Endothelial cell of umbilical vein (primary cell): ENCODE measurements at regions not wholly inside any gene's neighbourhood (a gene's known extent, or its start where the extent isn't known, plus 50 kb on each side); places are given as distances from the start of the nearest gene placed in this dataset.

ENCODE experiments used
- BruUV-seq: library from RNA; stranded (reverse); fragments of 400-500 nt; replicated peaks from 2 replicates; lab custom pipeline; 2021; lab: Mats Ljungman, UMichigan
- CTCF ChIA-PET: fragments of 300-600, 350-600 bp; sonication (Branson Sonifier 250); formaldehyde crosslinking; loops from one replicate; lab custom pipeline; 2021; ENCODE audit warnings: antibody characterized with exemption, inconsistent platforms; lab: Charles Lee
- POLR2A ChIA-PET: fragments of 300-600, 350-600 bp; sonication (Branson Sonifier 250); formaldehyde crosslinking; loops from one replicate; lab custom pipeline; 2021; ENCODE audit warnings: antibody characterized with exemption, inconsistent platforms; lab: Charles Lee
- DNase-seq: peaks from one replicate; pipeline ENCODE4 v3.0.0-alpha.2; 2011; ENCODE audit warnings: low read depth, low spot score
- FAIRE-seq: peaks from 2 replicates; lab custom pipeline; 2011; peaks lifted over from hg19 to GRCh38; lab: Jason Lieb, UNC
- H2AFZ ChIP-seq: 2 replicates; pipeline ENCODE4 v1.6.0; 2012; ENCODE audit warnings: low read depth, low read length, control low read depth, inconsistent platforms
- H3K27ac ChIP-seq: 2 replicates; pipeline ENCODE4 v1.5.1; 2011; ENCODE audit warnings: low read depth, mild to moderate bottlenecking, control low read depth, low read length, moderate library complexity; ENCODE audit not compliant: insufficient read depth
- H3K27me3 ChIP-seq, 2 experiments: 2 replicates each; pipeline versions ENCODE4 v1.6.0 to v1.6.1; 2011; ENCODE audit warnings: low read length in 2 of 2, mixed read lengths in 1 of 2; ENCODE audit not compliant: control insufficient read depth in 2 of 2, insufficient read depth in 2 of 2
- H3K36me3 ChIP-seq, 2 experiments: 2 replicates in 1 of 2; 3 replicates in 1 of 2; pipeline ENCODE4 v1.5.1; 2011; ENCODE audit warnings: low read length in 2 of 2, mild to moderate bottlenecking in 1 of 2, moderate library complexity in 1 of 2; ENCODE audit not compliant: control insufficient read depth in 2 of 2, insufficient read depth in 2 of 2; ENCODE audit errors: extremely low read depth in 1 of 2
- H3K4me1 ChIP-seq: 3 replicates; pipeline ENCODE4 v1.5.1; 2011; ENCODE audit warnings: mild to moderate bottlenecking, low read length; ENCODE audit not compliant: control insufficient read depth, insufficient read depth; ENCODE audit errors: extremely low read depth
- H3K4me2 ChIP-seq: 2 replicates; pipeline ENCODE4 v1.6.1; 2011; ENCODE audit warnings: low read length, control low read depth, mixed read lengths; ENCODE audit not compliant: insufficient read depth
- H3K4me3 ChIP-seq, 3 experiments: fragments of 200-600 bp in 1 of 3; sonication (generic), shearing (Covaris generic) in 1 of 3; replicated peaks in 1 of 3; 2 replicates each; pipeline ENCODE4 v1.5.1; 2011 to 2016; ENCODE audit warnings: control low read depth in 3 of 3, low read length in 3 of 3, mild to moderate bottlenecking in 2 of 3, inconsistent platforms in 1 of 3, low read depth in 1 of 3, moderate library complexity in 1 of 3; ENCODE audit not compliant: insufficient read depth in 1 of 3
- H3K79me2 ChIP-seq: 2 replicates; pipeline ENCODE4 v1.6.0; 2012; ENCODE audit warnings: low read length, inconsistent platforms; ENCODE audit not compliant: control insufficient read depth, insufficient read depth
- H3K9ac ChIP-seq: replicated peaks from 2 replicates; pipeline ENCODE3; 2011; ENCODE audit warnings: low read length, control low read depth; ENCODE audit not compliant: insufficient read depth; ENCODE audit errors: extremely low read depth
- H3K9me1 ChIP-seq: replicated peaks from 3 replicates; pipeline ENCODE4 v1.6.0; 2011; ENCODE audit warnings: mild to moderate bottlenecking, low read length; ENCODE audit not compliant: control insufficient read depth, insufficient read depth; ENCODE audit errors: extremely low read depth
- H3K9me3 ChIP-seq: replicated peaks from 2 replicates; pipeline ENCODE4 v1.5.1; 2012; ENCODE audit warnings: low read length, inconsistent platforms; ENCODE audit not compliant: control insufficient read depth, insufficient read depth
- H4K20me1 ChIP-seq: replicated peaks from 2 replicates; pipeline ENCODE3; 2011; ENCODE audit warnings: mild to moderate bottlenecking, low read length; ENCODE audit not compliant: control insufficient read depth, insufficient read depth; ENCODE audit errors: extremely low read depth
- CTCF ChIP-seq, 2 donors: IDR thresholded peaks; 1 replicate in 1 of 2; 2 replicates in 1 of 2; pipeline ENCODE4 v1.5.1; 2011; ENCODE audit warnings: low read length in 2 of 2, mild to moderate bottlenecking in 2 of 2, moderate library complexity in 2 of 2, control low read depth in 1 of 2, inconsistent platforms in 1 of 2, low read depth in 1 of 2; ENCODE audit not compliant: insufficient read depth in 1 of 2; ENCODE audit errors: extremely low read depth in 1 of 2
- EZH2 ChIP-seq: IDR thresholded peaks from 2 replicates; pipeline ENCODE4 v1.6.1; 2012; ENCODE audit warnings: borderline replicate concordance, low read depth, mild to moderate bottlenecking, moderate library complexity, low read length, inconsistent platforms; ENCODE audit not compliant: severe bottlenecking
- FOS ChIP-seq: IDR thresholded peaks from 2 replicates; pipeline ENCODE4 v1.6.1; 2011; ENCODE audit warnings: mild to moderate bottlenecking, low read length, moderate library complexity, borderline replicate concordance; ENCODE audit not compliant: insufficient read depth
- GATA2 ChIP-seq: IDR thresholded peaks from 2 replicates; pipeline ENCODE4 v1.7.0; 2011; ENCODE audit warnings: low read depth, mild to moderate bottlenecking, moderate library complexity, mixed read lengths, low read length; ENCODE audit not compliant: insufficient read length, insufficient read depth
- JUN ChIP-seq: IDR thresholded peaks from 2 replicates; pipeline ENCODE4 v1.6.1; 2011; ENCODE audit warnings: borderline replicate concordance, low read depth; ENCODE audit not compliant: insufficient read length, insufficient read depth
- MAX ChIP-seq: IDR thresholded peaks from 2 replicates; pipeline ENCODE4 v1.6.1; 2011; ENCODE audit not compliant: insufficient read depth, insufficient read length
- MYC ChIP-seq: IDR thresholded peaks from one replicate; pipeline ENCODE4 v1.6.1; 2011; ENCODE audit warnings: mild to moderate bottlenecking, low read depth, low read length
- POLR2A ChIP-seq: IDR thresholded peaks from 2 replicates; pipeline ENCODE4 v1.6.1; 2012; ENCODE audit warnings: low read depth, mild to moderate bottlenecking, control low read depth, low read length
- POLR2AphosphoS5 ChIP-seq: IDR thresholded peaks from 2 replicates; pipeline ENCODE4 v1.6.1; 2012; ENCODE audit warnings: low read depth, mild to moderate bottlenecking, control low read depth, low read length, moderate library complexity; ENCODE audit not compliant: insufficient read depth
- dilution Hi-C: fragments of 300-500 bp; cut with MboI; formaldehyde crosslinking; loops from one replicate; pipeline ENCODE4 v1.15.0; 2019; ENCODE audit warnings: low sequenced_read_pairs; ENCODE audit not compliant: extremely low pct_ligation_motif_present
- intact Hi-C: fragments of 100-400 bp; cut with micrococcal nuclease; formaldehyde crosslinking; loops from one replicate; pipeline ENCODE4 v1.10.0; 2022

GRCh38 chr4:155610143-155610542, 56.5 kb upstream of the GUCY1A1 start:
- no peak overlapping the region for H2AFZ ChIP-seq
- H3K4me1 ChIP-seq: peaks cover 8% of the 10 kb centered on the region
- BruUV-seq: no TSS peak
- POLR2A ChIA-PET: no interaction called here
- H3K36me3 ChIP-seq: no peaks in the 10 kb centered on the region
- DNase-seq (no peak), FAIRE-seq (no peak)
- H4K20me1 ChIP-seq: no peaks in the 10 kb centered on the region
- no peak for TF ChIP-seq GATA2
- TF ChIP-seq MYC: no peak
- no peak for TF ChIP-seq JUN
- no peak for TF ChIP-seq FOS
- no peak for TF ChIP-seq CTCF (IDR thresholded peaks at IDR 0.05; ENCODE audit: extremely low read depth in 1 of 2, insufficient read depth in 1 of 2, low read depth in 1 of 2, low read length in 2 of 2)
- no peak overlapping the region for H3K27ac ChIP-seq
- H3K4me2 ChIP-seq: no peak overlapping the region
- no peaks in the 10 kb centered on the region for H3K79me2 ChIP-seq
- intact Hi-C loops (no loop called here), dilution Hi-C loops (no loop called here)
- H3K9ac ChIP-seq: no peak overlapping the region
- H3K9me1 ChIP-seq: no peaks in the 10 kb centered on the region
- no peak overlapping the region for H3K4me3 ChIP-seq
- H3K9me3 ChIP-seq: no peaks in the 10 kb centered on the region
- CTCF ChIA-PET: no interaction called here
- no peaks in the 10 kb centered on the region for H3K27me3 ChIP-seq

DNA sequence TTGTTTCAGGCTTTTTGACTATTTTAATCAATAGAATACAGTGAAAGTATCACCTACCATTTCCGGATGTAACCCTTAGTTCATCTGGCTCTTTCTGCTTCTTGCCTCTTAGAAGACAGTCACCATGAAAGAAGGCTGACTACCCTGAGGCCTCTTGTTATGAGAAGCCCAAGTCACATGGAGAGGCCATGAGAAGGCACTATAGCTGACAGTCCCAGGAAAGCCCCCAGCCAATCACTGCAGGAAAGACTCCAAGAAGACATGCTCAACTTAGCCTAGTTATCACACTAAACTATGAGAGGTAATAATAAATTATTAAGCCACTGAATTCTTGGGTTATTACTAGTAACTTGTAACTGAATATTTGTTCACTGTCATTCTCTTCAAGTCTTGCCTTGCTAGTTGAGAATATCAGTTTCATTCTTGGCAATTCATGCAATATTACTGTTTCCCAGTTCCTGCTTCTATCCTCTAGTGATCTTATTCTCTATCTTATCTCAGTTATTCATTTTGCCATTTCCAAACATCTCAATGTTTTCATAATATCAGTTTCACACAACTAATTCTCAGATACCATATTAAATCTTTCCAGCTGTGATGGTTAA, 57.1 kb upstream of the GUCY1A1 start:
- no peaks in the 10 kb centered on the region for H4K20me1 ChIP-seq
- no peaks in the 10 kb centered on the region for H3K79me2 ChIP-seq
- TF ChIP-seq POLR2AphosphoS5 (no peak), GATA2 (no peak), EZH2 (no peak), JUN (no peak), MAX (no peak), FOS (no peak), CTCF (IDR thresholded peaks at IDR 0.05; ENCODE audit: extremely low read depth in 1 of 2, insufficient read depth in 1 of 2, low read depth in 1 of 2, low read length in 2 of 2) (no peak), MYC (no peak), POLR2A (no peak)
- no peak overlapping the region for H3K4me2 ChIP-seq
- dilution Hi-C loops: no loop called here
- no peaks in the 10 kb centered on the region for H3K27me3 ChIP-seq
- no peaks in the 10 kb centered on the region for H3K9me3 ChIP-seq
- intact Hi-C loops: no loop called here
- no peak overlapping the region for H2AFZ ChIP-seq
- peaks cover 4% of the 10 kb centered on the region for H3K4me1 ChIP-seq
- no peak for FAIRE-seq
- no peak overlapping the region for H3K27ac ChIP-seq
- H3K9ac ChIP-seq: no peak overlapping the region
- no peak overlapping the region for H3K4me3 ChIP-seq
- POLR2A ChIA-PET: no interaction called here
- H3K9me1 ChIP-seq: no peaks in the 10 kb centered on the region
- CTCF ChIA-PET: no interaction called here
- BruUV-seq: no TSS peak
- DNase-seq: no peak
- H3K36me3 ChIP-seq: no peaks in the 10 kb centered on the region
